GM12878 (cell line): ENCODE measurements at regions not wholly inside any gene's neighbourhood (a gene's known extent, or its start where the extent isn't known, plus 50 kb on each side); places are given as distances from the start of the nearest gene placed in this dataset.

Source experiments
- ATF7 ChIP-seq: fragments of 450-650 bp; IDR thresholded peaks from 2 replicates; pipeline ENCODE4 v1.6.1; 2016; ENCODE audit warnings: low read depth, mild to moderate bottlenecking
- CBX5 ChIP-seq: sonication (generic); IDR thresholded peaks from 2 replicates; pipeline ENCODE4 v1.6.1; 2016; ENCODE audit warnings: low read depth, moderate library complexity, mild to moderate bottlenecking, inconsistent platforms
- HDAC6 ChIP-seq: fragments of 200-600 bp; sonication (generic); IDR thresholded peaks from one replicate; pipeline ENCODE4 v1.8.0; 2017; ENCODE audit warnings: antibody characterized with exemption; ENCODE audit not compliant: unreplicated experiment
- MXI1 ChIP-seq: fragments of 150-350 bp; IDR thresholded peaks from 2 replicates; pipeline ENCODE4 v1.6.1; 2011; ENCODE audit warnings: low read depth, mild to moderate bottlenecking, inconsistent platforms, low read length, improper control_type of control experiment
- NBN ChIP-seq: fragments of 450-650 bp; IDR thresholded peaks from 2 replicates; pipeline ENCODE4 v1.6.1; 2016
- NFYB ChIP-seq: IDR thresholded peaks from 2 replicates; pipeline ENCODE4 v1.6.1; 2011; ENCODE audit warnings: low read depth, mild to moderate bottlenecking, low read length, improper control_type of control experiment, moderate library complexity; ENCODE audit not compliant: insufficient read depth
- RCOR1 ChIP-seq: conservative IDR thresholded peaks from 2 replicates; pipeline ENCODE4 v1.6.1; 2012; ENCODE audit warnings: low read depth, low read length, improper control_type of control experiment
- YY1 ChIP-seq: IDR thresholded peaks from 2 replicates; pipeline ENCODE4 v1.6.1; 2011; ENCODE audit warnings: low read depth, mild to moderate bottlenecking, low read length
- ZNF384 ChIP-seq: IDR thresholded peaks from 2 replicates; pipeline ENCODE4 v1.6.1; 2012; ENCODE audit warnings: low read depth, mild to moderate bottlenecking, low read length, improper control_type of control experiment, borderline replicate concordance
- ZSCAN29 ChIP-seq: fragments of 450-650 bp; IDR thresholded peaks from 2 replicates; pipeline ENCODE4 v1.6.1; 2017; ENCODE audit warnings: mild to moderate bottlenecking, moderate library complexity
- TF ChIP-seq, protein P1 (sequence below): fragments of 450-650 bp; IDR thresholded peaks from 2 replicates; pipeline ENCODE4 v1.6.1; 2017; ENCODE audit warnings: mild to moderate bottlenecking
- TF ChIP-seq, protein P2 (sequence below): fragments of 450-650 bp; IDR thresholded peaks from 2 replicates; pipeline ENCODE4 v1.6.1; 2018; ENCODE audit warnings: mild to moderate bottlenecking, low read depth, moderate library complexity; ENCODE audit not compliant: partially characterized antibody
- TF ChIP-seq, protein P3 (sequence below): fragments of 450-650 bp; IDR thresholded peaks from 2 replicates; pipeline ENCODE4 v1.6.1; 2016; ENCODE audit warnings: mild to moderate bottlenecking
- TF ChIP-seq, protein P4 (sequence below): fragments of 450-650 bp; IDR thresholded peaks from 2 replicates; pipeline ENCODE4 v1.6.1; 2017; ENCODE audit warnings: antibody characterized with exemption, mild to moderate bottlenecking, moderate library complexity
- TF ChIP-seq, protein P5 (sequence below): fragments of 450-650 bp; IDR thresholded peaks from 2 replicates; pipeline ENCODE4 v1.6.1; 2017; ENCODE audit warnings: mild to moderate bottlenecking, low read depth, inconsistent platforms; ENCODE audit not compliant: poor library complexity, severe bottlenecking

DNA sequence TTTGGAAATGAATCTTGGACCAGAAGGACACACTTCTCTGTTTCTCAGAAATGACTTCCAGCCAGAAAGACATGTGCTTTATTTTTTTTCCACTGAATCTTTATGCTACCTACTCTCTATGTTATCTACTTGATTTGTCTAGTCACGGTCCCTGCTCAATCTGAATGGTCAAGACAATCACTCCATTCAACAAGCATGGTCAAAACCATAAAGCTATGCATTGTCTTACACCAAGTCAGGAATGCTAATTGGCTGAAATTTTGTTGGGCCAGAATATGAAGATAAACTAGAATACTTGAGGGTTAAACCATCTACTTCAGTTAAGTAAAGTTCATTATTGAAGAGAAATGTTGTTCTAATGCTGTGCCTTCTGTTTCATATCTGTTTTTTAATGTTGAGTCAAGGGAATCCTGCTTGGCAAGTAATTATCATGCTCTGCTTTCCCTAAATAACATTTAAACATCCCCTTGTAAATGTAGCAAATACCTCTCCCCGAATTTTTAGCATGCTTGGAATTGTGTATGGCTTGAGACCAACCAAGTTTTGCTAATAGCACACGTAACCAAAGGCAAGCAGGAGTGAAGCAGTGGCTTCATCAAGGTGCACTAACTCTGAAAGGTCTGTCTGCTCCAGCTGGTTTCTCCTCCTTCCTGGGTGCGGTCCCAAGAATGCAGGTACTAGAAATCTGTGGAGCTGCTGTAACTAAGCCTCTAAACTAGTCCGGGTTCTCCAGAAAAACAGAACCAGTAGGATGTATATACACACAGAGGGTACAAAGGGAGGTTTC is 190.3 kb upstream of the CDYL start (continued):
- TF ChIP-seq, protein P1, sequence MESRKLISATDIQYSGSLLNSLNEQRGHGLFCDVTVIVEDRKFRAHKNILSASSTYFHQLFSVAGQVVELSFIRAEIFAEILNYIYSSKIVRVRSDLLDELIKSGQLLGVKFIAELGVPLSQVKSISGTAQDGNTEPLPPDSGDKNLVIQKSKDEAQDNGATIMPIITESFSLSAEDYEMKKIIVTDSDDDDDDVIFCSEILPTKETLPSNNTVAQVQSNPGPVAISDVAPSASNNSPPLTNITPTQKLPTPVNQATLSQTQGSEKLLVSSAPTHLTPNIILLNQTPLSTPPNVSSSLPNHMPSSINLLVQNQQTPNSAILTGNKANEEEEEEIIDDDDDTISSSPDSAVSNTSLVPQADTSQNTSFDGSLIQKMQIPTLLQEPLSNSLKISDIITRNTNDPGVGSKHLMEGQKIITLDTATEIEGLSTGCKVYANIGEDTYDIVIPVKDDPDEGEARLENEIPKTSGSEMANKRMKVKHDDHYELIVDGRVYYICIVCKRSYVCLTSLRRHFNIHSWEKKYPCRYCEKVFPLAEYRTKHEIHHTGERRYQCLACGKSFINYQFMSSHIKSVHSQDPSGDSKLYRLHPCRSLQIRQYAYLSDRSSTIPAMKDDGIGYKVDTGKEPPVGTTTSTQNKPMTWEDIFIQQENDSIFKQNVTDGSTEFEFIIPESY, result no peak
- TF ChIP-seq HDAC6 (no peak), YY1 (no peak), MXI1 (no peak), ZSCAN29 (no peak), RCOR1 (no peak), ZNF384 (no peak), NFYB (no peak), ATF7 (no peak), NBN (no peak), CBX5 (no peak)
- TF ChIP-seq, protein P2, sequence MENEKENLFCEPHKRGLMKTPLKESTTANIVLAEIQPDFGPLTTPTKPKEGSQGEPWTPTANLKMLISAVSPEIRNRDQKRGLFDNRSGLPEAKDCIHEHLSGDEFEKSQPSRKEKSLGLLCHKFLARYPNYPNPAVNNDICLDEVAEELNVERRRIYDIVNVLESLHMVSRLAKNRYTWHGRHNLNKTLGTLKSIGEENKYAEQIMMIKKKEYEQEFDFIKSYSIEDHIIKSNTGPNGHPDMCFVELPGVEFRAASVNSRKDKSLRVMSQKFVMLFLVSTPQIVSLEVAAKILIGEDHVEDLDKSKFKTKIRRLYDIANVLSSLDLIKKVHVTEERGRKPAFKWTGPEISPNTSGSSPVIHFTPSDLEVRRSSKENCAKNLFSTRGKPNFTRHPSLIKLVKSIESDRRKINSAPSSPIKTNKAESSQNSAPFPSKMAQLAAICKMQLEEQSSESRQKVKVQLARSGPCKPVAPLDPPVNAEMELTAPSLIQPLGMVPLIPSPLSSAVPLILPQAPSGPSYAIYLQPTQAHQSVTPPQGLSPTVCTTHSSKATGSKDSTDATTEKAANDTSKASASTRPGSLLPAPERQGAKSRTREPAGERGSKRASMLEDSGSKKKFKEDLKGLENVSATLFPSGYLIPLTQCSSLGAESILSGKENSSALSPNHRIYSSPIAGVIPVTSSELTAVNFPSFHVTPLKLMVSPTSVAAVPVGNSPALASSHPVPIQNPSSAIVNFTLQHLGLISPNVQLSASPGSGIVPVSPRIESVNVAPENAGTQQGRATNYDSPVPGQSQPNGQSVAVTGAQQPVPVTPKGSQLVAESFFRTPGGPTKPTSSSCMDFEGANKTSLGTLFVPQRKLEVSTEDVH, result no peak
- TF ChIP-seq, protein P3, sequence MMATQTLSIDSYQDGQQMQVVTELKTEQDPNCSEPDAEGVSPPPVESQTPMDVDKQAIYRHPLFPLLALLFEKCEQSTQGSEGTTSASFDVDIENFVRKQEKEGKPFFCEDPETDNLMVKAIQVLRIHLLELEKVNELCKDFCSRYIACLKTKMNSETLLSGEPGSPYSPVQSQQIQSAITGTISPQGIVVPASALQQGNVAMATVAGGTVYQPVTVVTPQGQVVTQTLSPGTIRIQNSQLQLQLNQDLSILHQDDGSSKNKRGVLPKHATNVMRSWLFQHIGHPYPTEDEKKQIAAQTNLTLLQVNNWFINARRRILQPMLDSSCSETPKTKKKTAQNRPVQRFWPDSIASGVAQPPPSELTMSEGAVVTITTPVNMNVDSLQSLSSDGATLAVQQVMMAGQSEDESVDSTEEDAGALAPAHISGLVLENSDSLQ, result no peak
- TF ChIP-seq, protein P4, sequence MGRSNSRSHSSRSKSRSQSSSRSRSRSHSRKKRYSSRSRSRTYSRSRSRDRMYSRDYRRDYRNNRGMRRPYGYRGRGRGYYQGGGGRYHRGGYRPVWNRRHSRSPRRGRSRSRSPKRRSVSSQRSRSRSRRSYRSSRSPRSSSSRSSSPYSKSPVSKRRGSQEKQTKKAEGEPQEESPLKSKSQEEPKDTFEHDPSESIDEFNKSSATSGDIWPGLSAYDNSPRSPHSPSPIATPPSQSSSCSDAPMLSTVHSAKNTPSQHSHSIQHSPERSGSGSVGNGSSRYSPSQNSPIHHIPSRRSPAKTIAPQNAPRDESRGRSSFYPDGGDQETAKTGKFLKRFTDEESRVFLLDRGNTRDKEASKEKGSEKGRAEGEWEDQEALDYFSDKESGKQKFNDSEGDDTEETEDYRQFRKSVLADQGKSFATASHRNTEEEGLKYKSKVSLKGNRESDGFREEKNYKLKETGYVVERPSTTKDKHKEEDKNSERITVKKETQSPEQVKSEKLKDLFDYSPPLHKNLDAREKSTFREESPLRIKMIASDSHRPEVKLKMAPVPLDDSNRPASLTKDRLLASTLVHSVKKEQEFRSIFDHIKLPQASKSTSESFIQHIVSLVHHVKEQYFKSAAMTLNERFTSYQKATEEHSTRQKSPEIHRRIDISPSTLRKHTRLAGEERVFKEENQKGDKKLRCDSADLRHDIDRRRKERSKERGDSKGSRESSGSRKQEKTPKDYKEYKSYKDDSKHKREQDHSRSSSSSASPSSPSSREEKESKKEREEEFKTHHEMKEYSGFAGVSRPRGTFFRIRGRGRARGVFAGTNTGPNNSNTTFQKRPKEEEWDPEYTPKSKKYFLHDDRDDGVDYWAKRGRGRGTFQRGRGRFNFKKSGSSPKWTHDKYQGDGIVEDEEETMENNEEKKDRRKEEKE, result no peak
- TF ChIP-seq, protein P5, sequence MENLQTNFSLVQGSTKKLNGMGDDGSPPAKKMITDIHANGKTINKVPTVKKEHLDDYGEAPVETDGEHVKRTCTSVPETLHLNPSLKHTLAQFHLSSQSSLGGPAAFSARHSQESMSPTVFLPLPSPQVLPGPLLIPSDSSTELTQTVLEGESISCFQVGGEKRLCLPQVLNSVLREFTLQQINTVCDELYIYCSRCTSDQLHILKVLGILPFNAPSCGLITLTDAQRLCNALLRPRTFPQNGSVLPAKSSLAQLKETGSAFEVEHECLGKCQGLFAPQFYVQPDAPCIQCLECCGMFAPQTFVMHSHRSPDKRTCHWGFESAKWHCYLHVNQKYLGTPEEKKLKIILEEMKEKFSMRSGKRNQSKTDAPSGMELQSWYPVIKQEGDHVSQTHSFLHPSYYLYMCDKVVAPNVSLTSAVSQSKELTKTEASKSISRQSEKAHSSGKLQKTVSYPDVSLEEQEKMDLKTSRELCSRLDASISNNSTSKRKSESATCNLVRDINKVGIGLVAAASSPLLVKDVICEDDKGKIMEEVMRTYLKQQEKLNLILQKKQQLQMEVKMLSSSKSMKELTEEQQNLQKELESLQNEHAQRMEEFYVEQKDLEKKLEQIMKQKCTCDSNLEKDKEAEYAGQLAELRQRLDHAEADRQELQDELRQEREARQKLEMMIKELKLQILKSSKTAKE, result no peak
- TF ChIP-seq, all 136 proteins: peak for 0
